Erythroblast (primary cell): ENCODE measurements at regions not wholly inside any gene's neighbourhood (a gene's known extent, or its start where the extent isn't known, plus 50 kb on each side); places are given as distances from the start of the nearest gene placed in this dataset.

Experiments used
- GATA1 ChIP-seq: IDR thresholded peaks from 2 replicates; pipeline ENCODE4 v1.6.1; 2011; ENCODE audit warnings: low read depth, mild to moderate bottlenecking, control low read depth, low read length, moderate library complexity
- POLR2A ChIP-seq: IDR thresholded peaks from 2 replicates; pipeline ENCODE4 v1.6.1; 2011; ENCODE audit warnings: mild to moderate bottlenecking, low read length

DNA sequence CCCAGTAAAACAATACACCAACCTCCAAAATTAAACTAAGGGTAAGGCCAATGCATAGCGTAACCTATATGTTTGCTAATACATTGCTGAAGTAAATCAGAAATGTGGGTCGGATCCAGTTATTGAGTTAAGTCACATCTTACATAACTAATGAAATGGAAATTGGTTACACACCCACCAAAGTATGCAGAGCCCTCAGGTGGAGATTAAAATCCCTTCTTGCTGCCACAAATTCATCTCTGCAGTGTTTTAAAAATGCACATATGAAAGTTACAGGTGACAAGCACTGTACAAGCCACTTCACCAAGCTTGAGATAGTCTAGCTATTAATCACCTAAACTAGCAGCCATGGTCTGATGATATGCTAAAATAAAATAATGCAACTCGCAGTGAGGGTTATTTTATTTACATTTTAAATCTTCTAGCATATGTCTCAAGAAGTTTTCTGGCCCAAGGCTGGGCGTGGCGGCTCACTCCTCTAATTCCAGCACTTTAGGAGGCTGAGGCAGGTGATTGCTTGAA lies 130.6 kb downstream of the AQP9 start:
- TF ChIP-seq POLR2A (no peak), GATA1 (no peak)
